BJ (cell line): ENCODE measurements at regions not wholly inside any gene's neighbourhood (a gene's known extent, or its start where the extent isn't known, plus 50 kb on each side); places are given as distances from the start of the nearest gene placed in this dataset.

Experiments
- CTCF ChIA-PET: fragments of 350-600 bp; formaldehyde crosslinking; extraction: SDS; loops from one replicate; lab custom pipeline; 2021; ENCODE audit warnings: antibody characterized with exemption, inconsistent platforms; lab: Yijun Ruan, JAX
- POLR2A ChIA-PET: fragments of 300-600 bp; sonication (Branson Sonifier 250); formaldehyde crosslinking; extraction: SDS; loops from one replicate; lab custom pipeline; 2021; ENCODE audit warnings: antibody characterized with exemption; lab: Charles Lee
- DNase-seq: peaks from one replicate; pipeline ENCODE4 v3.0.0-alpha.2; 2011; ENCODE audit warnings: low read depth
- H3K27me3 ChIP-seq: 2 replicates; pipeline ENCODE4 v1.6.0; 2011; ENCODE audit warnings: low read length; ENCODE audit not compliant: control insufficient read depth, insufficient read depth
- H3K36me3 ChIP-seq: 2 replicates; pipeline ENCODE4 v1.5.1; 2011; ENCODE audit warnings: low read length; ENCODE audit not compliant: control insufficient read depth, insufficient read depth
- H3K4me3 ChIP-seq: 2 replicates; pipeline ENCODE4 v1.5.1; 2011; ENCODE audit warnings: low read depth, mild to moderate bottlenecking, control low read depth, low read length
- TF ChIP-seq, protein P1 (sequence below): IDR thresholded peaks from 2 replicates; pipeline ENCODE4 v1.5.1; 2011; ENCODE audit warnings: low read depth, mild to moderate bottlenecking, control low read depth, inconsistent platforms, low read length, moderate library complexity; ENCODE audit not compliant: insufficient read depth

DNA sequence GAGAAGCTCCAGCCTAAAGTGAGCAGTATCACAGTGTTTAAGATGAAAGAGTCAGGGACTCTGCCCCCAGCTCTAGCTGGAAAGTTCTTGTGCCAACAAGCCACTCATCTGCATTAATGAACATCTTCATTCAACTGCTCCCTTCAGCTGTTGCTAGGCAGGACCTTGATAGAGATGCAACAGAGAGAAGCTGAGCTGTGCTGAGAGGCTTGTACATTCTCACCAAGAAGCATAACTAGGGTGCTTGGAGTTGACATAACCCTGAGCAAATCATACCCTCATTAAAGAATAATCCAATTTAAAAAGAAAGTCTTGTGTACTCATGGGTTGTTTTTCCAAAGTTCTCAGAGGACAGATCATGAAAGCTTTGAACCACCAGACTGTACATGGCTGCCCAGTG, 63.2 kb downstream of the ATXN3L start:
- no peaks in the 10 kb centered on the region for H3K36me3 ChIP-seq
- TF ChIP-seq, protein P1, sequence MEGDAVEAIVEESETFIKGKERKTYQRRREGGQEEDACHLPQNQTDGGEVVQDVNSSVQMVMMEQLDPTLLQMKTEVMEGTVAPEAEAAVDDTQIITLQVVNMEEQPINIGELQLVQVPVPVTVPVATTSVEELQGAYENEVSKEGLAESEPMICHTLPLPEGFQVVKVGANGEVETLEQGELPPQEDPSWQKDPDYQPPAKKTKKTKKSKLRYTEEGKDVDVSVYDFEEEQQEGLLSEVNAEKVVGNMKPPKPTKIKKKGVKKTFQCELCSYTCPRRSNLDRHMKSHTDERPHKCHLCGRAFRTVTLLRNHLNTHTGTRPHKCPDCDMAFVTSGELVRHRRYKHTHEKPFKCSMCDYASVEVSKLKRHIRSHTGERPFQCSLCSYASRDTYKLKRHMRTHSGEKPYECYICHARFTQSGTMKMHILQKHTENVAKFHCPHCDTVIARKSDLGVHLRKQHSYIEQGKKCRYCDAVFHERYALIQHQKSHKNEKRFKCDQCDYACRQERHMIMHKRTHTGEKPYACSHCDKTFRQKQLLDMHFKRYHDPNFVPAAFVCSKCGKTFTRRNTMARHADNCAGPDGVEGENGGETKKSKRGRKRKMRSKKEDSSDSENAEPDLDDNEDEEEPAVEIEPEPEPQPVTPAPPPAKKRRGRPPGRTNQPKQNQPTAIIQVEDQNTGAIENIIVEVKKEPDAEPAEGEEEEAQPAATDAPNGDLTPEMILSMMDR, result no peak
- ChIA-PET CTCF (interaction anchor here (0.7 kb wide), 1 partner anchor 442 kb away, joined by 3 read pairs; no protein-coding TSS in a partner anchor), POLR2A (no interaction called here)
- DNase-seq, result no peak
- no peak overlapping the region for H3K4me3 ChIP-seq
- no peaks in the 10 kb centered on the region for H3K27me3 ChIP-seq

DNA sequence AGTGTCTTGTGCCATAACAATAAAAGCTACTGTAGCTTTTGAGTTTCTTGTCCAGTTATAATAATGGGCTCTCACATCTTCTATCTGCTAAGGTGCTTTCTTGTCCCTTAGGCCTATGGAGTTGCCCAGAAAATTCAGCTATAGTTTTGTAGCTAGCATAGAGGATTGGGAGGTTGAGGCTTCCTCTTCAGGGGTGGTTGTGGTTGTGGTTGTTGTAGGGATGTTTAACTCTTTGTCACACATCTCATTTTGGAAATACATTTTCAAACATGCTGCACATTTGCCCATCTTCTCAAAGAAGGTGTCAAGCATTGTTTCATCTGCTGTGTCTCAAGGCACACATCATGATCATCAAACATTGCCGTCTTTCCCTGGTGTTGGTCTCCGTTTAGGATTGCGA, 65.0 kb downstream of the ATXN3L start:
- POLR2A ChIA-PET, result no interaction called here
- CTCF ChIA-PET, result interaction anchor here (1.9 kb wide), 1 partner anchor 10 kb away, joined by 5 read pairs; no protein-coding TSS in a partner anchor
- Histone ChIP-seq H3K27me3 (no peaks in the 10 kb centered on the region), H3K4me3 (no peak overlapping the region), H3K36me3 (no peaks in the 10 kb centered on the region)
- TF ChIP-seq, protein P1, result no peak
- DNase-seq, result no peak

DNA sequence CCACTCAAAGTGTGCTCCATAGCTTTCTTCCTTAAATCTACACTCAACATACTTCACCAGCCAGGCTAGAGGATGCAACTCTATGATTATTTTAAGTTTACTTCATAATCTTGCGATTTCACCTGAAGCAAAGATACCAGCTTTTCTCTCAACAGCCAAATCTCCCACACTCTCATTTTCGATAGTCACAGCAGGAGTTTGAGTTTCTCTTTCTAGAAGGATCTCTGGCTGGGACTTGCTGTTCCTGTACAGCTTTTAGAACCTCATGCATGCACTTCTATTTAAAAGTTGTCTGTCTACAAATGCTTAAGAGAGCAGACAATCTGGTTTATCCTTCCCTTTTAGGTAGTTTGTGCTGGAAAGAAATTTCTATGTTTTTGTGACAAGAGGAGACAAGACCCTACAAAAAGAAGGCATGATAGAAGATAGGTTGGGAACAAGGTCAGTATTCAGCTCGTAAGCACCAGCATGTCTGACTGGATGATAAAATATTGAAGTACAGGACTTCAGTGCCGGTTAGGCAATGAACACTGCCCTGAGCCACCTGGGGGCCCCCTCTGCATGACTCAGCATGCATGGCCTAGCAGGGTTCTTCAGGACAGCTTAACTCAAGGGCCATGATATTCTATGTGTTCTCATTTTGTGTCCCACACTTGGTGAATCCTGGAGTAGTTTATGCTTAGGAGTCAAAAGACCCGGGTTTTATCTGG, 65.6 kb downstream of the ATXN3L start:
- Histone ChIP-seq H3K27me3 (no peaks in the 10 kb centered on the region), H3K36me3 (no peaks in the 10 kb centered on the region), H3K4me3 (no peak overlapping the region)
- CTCF ChIA-PET, result interaction anchor here (1.9 to 2.4 kb wide), 2 partner anchors 11 to 234 kb away, joined by 5 to 9 read pairs; no protein-coding TSS in a partner anchor
- TF ChIP-seq, protein P1, result 0 out of 2 replicates have a peak, but pooled peaks have one; percentile 8
- DNase-seq, result no peak
- POLR2A ChIA-PET, result interaction anchor here (0.8 kb wide), 1 partner anchor 278 kb away, joined by 4 read pairs; no protein-coding TSS in a partner anchor

- DNase-seq, result no peak
- CTCF ChIA-PET, result interaction anchor here (2.4 kb wide), 1 partner anchor 235 kb away, joined by 9 read pairs; no protein-coding TSS in a partner anchor
These were observed 66.6 kb downstream of the ATXN3L start for GRCh38 chrX:13253223-13253622.

DNA sequence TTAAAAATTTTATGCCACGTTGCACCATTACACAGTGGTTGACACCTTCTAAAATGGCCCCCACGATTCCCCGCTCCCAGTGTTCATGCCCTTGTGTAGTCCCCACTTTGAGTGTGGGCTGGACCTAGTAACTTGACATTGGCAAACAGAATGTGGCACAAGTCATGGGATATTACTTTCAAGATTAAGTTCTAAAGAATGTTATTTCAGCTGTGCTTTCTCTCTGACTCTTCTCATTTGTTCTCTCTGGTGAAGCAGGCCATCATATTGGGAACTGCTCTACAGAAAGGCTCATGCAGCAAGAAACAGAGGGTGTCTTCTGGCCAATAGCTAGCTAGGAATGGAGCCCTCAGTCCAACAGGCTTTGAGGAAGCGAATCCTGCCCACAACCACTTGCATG, 67.1 kb downstream of the ATXN3L start:
- DNase-seq, result no peak
- no peaks in the 10 kb centered on the region for H3K36me3 ChIP-seq
- no peak overlapping the region for H3K4me3 ChIP-seq
- ChIA-PET CTCF (interaction anchor here (2.4 kb wide), 1 partner anchor 236 kb away, joined by 9 read pairs; no protein-coding TSS in a partner anchor), POLR2A (no interaction called here)
- TF ChIP-seq, protein P1, result no peak
- no peaks in the 10 kb centered on the region for H3K27me3 ChIP-seq

More at GRCh38 chrX:13253223-13253622, 66.6 kb downstream of the ATXN3L start:
- POLR2A ChIA-PET, result no interaction called here
- H3K4me3 ChIP-seq, result no peak overlapping the region
- no peaks in the 10 kb centered on the region for H3K36me3 ChIP-seq
- no peaks in the 10 kb centered on the region for H3K27me3 ChIP-seq
- TF ChIP-seq, protein P1, result no peak
